Sigmoid colon (tissue), 4 donors: ENCODE measurements at regions not wholly inside any gene's neighbourhood (a gene's known extent, or its start where the extent isn't known, plus 50 kb on each side); places are given as distances from the start of the nearest gene placed in this dataset.

Source experiments
- CTCF ChIP-seq, 4 experiments: fragments of 450-650 bp in 3 of 4; fragments of 200-600 bp in 1 of 4; IDR thresholded peaks; one replicate each; pipeline ENCODE4 v1.5.1; 2016 to 2019; ENCODE audit warnings: antibody characterized with exemption in 4 of 4, mild to moderate bottlenecking in 3 of 4, moderate library complexity in 2 of 4
- EP300 ChIP-seq, 4 donors: sonication (generic); formaldehyde crosslinking; IDR thresholded peaks; one replicate each; pipeline ENCODE4 v1.6.1; 2017; ENCODE audit warnings: antibody characterized with exemption in 4 of 4
- POLR2A ChIP-seq, 2 donors: fragments of 450-650 bp; IDR thresholded peaks; one replicate each; pipeline ENCODE4 v1.6.1; 2016; ENCODE audit warnings: antibody characterized with exemption in 2 of 2, mild to moderate bottlenecking in 2 of 2, moderate library complexity in 2 of 2
- POLR2AphosphoS5 ChIP-seq, 4 donors: sonication (generic); formaldehyde crosslinking; IDR thresholded peaks; one replicate each; pipeline ENCODE4 v1.6.1; 2017; ENCODE audit warnings: antibody characterized with exemption in 4 of 4

DNA sequence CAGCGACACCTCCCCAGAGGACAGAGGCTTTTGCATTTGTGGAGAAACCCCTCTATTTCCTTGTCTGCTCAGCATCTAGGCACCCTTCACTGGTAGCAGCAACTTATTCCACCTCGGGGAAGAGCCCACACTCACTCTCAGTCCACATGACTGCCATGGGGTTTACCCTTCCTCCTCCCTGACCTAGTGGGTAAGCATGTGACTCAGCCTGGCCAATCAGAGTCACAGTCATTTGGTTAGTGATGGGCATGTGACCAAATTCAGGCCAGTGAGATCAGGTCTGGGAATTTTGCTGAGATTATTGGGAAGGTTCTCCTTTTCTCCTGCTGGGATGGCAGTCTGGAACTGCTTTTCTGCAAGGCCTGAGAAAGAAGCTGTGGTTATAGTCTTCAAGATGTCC is 145.7 kb upstream of the PHACTR3 start:
- TF ChIP-seq POLR2A (IDR thresholded peaks at IDR 0.05) (no peak), CTCF (IDR thresholded peaks at IDR 0.05) (no peak), EP300 (IDR thresholded peaks at IDR 0.05) (no peak), POLR2AphosphoS5 (IDR thresholded peaks at IDR 0.05) (no peak)
